Thoracic aorta (tissue), 2 donors: ENCODE measurements at regions not wholly inside any gene's neighbourhood (a gene's known extent, or its start where the extent isn't known, plus 50 kb on each side); places are given as distances from the start of the nearest gene placed in this dataset.
A peak's percentile ranks its signal among the peaks of the same experiment; 100 is the strongest.

Source experiments
- ATAC-seq: fragments of 150-250 bp; one replicate; pipeline ENCODE4 v1.8.0; 2017; ENCODE audit warnings: low read depth; ENCODE audit not compliant: insufficient number of reproducible peaks, low FRiP score
- DNase-seq: peaks from one replicate; pipeline ENCODE4 v3.0.0-alpha.2; 2020; ENCODE audit warnings: low spot score
- H3K27ac ChIP-seq, 2 donors: fragments of 200-600 bp; sonication (generic); 1 replicate in 1 of 2; 2 replicates in 1 of 2; pipeline ENCODE4 v1.5.1; 2016; ENCODE audit warnings: mild to moderate bottlenecking in 2 of 2, moderate library complexity in 2 of 2
- H3K27me3 ChIP-seq: fragments of 200-600 bp; sonication (generic); replicated peaks from 2 replicates; pipeline ENCODE4 v1.6.0; 2016; ENCODE audit warnings: mild to moderate bottlenecking; ENCODE audit not compliant: insufficient read depth
- H3K36me3 ChIP-seq: fragments of 200-600 bp; sonication (generic); one replicate; pipeline ENCODE4 v1.5.1; 2016
- H3K4me1 ChIP-seq, 2 donors: fragments of 200-600 bp; sonication (generic); 1 replicate in 1 of 2; 2 replicates in 1 of 2; pipeline versions ENCODE4 v1.5.1 to v1.6.0; 2016; ENCODE audit warnings: low read depth in 2 of 2, mild to moderate bottlenecking in 1 of 2; ENCODE audit not compliant: control insufficient read depth in 1 of 2
- H3K4me3 ChIP-seq: fragments of 200-600 bp; sonication (generic); 2 replicates; pipeline ENCODE4 v1.5.1; 2016; ENCODE audit warnings: mild to moderate bottlenecking
- H3K9me3 ChIP-seq: fragments of 200-600 bp; sonication (generic); 2 replicates; pipeline ENCODE4 v1.5.1; 2016
- TF ChIP-seq, protein P1 (sequence below): fragments of 200-600 bp; sonication (generic); IDR thresholded peaks from one replicate; pipeline ENCODE4 v1.5.1; 2019; ENCODE audit warnings: antibody characterized with exemption

DNA sequence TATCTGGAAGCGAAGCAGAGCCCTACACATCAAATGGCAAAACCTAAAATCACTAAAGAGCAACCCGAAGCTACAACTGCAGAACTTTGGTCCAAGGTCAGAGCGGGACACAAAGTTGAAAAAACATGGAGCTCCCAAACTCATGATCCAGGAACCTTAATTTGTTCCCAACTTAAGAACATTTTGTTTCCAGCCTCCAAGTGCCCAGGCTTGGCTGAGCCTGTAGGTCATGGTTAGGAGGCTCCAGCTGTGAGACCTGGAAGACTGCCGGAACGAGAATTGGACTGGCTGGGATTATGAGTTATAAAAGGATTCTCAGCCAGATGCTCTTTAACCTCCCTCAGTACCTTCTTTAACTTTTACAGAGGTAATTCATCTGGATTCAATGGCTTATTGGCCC is 349.1 kb upstream of the DDX53 start:
- H3K27me3 ChIP-seq = no peaks in the 10 kb centered on the region
- peak overlapping the region in 1 of 2 donors; percentile 34 for H3K27ac ChIP-seq
- TF ChIP-seq, protein P1, sequence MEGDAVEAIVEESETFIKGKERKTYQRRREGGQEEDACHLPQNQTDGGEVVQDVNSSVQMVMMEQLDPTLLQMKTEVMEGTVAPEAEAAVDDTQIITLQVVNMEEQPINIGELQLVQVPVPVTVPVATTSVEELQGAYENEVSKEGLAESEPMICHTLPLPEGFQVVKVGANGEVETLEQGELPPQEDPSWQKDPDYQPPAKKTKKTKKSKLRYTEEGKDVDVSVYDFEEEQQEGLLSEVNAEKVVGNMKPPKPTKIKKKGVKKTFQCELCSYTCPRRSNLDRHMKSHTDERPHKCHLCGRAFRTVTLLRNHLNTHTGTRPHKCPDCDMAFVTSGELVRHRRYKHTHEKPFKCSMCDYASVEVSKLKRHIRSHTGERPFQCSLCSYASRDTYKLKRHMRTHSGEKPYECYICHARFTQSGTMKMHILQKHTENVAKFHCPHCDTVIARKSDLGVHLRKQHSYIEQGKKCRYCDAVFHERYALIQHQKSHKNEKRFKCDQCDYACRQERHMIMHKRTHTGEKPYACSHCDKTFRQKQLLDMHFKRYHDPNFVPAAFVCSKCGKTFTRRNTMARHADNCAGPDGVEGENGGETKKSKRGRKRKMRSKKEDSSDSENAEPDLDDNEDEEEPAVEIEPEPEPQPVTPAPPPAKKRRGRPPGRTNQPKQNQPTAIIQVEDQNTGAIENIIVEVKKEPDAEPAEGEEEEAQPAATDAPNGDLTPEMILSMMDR = no peak
- H3K4me3 ChIP-seq = no peak overlapping the region
- no peak for ATAC-seq
- peaks cover 0 to 15% of the 10 kb centered on the region in 2 donors for H3K4me1 ChIP-seq
- no peak for DNase-seq
- no peaks in the 10 kb centered on the region for H3K9me3 ChIP-seq
- H3K36me3 ChIP-seq = no peaks in the 10 kb centered on the region

DNA sequence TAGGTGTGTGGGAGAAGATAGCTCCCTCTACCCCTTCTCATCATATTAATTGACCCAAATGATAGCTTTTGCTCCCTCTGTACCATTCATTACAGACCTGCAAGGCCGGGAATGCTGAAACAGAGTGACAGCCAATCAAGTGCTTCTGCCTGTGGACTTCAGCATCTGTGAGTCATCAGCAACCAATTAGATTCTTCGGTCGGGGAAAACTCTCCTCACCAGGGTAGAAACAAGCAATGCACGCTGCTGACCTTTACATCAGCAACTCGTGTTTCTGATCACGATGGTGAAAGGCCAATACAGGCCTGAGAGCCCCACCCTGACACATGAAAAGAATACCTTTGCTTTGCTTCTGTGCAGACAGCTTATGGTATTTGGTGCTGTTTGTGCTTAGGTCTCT is 347.2 kb upstream of the DDX53 start:
- DNase-seq (no peak), ATAC-seq (no peak)
- Histone ChIP-seq H3K27me3 (no peaks in the 10 kb centered on the region), H3K4me1 (peaks cover 0 to 15% of the 10 kb centered on the region in 2 donors), H3K36me3 (no peaks in the 10 kb centered on the region), H3K27ac (no peak overlapping the region), H3K4me3 (no peak overlapping the region), H3K9me3 (no peaks in the 10 kb centered on the region)
- TF ChIP-seq, protein P1 = no peak

DNA sequence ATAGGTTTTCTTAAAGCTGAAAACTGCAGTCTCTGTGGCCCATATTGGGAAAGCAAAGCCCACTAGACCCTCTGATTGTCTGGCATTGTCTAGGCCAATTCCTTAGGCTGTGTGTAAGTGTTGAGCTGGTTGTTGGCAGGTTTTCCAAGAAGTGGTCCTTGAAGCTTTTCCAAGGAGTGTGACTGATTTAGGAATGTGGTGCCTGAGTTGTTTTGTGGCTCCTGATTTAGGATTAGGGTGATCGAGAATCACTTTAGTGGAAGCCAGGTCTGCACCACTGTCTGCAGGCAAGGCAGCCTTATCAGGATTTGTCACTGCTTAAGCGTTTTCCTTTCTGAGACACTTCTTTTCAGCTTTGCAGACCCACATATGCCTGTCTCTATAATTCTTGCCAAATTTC is 339.0 kb upstream of the DDX53 start:
- H3K4me3 ChIP-seq = no peak overlapping the region
- H3K36me3 ChIP-seq = no peaks in the 10 kb centered on the region
- TF ChIP-seq, protein P1 = no peak
- ATAC-seq = no peak
- H3K27me3 ChIP-seq = no peaks in the 10 kb centered on the region
- H3K4me1 ChIP-seq = no peaks in the 10 kb centered on the region
- H3K27ac ChIP-seq = no peak overlapping the region
- H3K9me3 ChIP-seq = no peaks in the 10 kb centered on the region
- DNase-seq = no peak

DNA sequence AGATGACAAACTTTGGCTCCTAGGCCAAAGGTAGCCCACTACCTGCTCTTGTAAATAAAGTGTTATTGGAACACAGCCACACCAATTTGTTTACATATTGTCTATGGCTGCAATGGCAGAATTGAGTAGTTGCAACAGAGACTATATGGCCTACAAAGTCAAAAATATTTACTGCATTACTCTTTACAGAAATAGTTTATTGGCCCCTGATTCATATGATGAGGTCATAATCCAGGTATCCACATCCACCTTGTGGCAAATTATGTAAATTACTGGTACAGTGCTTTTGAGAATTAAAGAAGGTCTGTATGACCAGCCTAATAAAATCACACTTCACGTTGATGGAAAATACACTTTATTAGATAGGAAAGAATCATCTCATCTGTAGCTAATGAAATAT is 337.0 kb upstream of the DDX53 start:
- TF ChIP-seq, protein P1 = no peak
- no peaks in the 10 kb centered on the region for H3K9me3 ChIP-seq
- no peak overlapping the region for H3K27ac ChIP-seq
- no peaks in the 10 kb centered on the region for H3K27me3 ChIP-seq
- DNase-seq = no peak
- no peaks in the 10 kb centered on the region for H3K36me3 ChIP-seq
- no peaks in the 10 kb centered on the region for H3K4me1 ChIP-seq
- no peak overlapping the region for H3K4me3 ChIP-seq
- no peak for ATAC-seq

DNA sequence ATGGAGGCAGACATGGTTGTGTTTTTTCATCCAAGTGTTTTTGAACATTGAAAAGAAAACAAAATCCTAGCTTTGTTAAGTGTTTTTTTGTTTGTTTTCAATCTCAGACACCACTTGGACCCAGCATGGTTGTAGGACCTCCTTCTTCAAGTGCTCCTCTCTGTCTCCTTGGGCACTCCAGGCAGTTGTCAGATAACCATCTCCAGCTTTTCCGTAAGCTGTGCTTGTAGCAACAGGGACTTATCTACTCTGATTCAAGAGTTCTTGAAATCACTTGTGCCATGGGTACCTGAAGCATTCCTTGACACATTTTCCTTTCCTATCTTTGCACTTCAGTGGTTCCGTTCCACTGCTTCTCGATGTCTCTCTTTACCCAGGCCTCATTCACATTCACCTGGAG is 334.9 kb upstream of the DDX53 start:
- no peak overlapping the region for H3K27ac ChIP-seq
- TF ChIP-seq, protein P1 = no peak
- no peak overlapping the region for H3K4me3 ChIP-seq
- H3K9me3 ChIP-seq = no peaks in the 10 kb centered on the region
- H3K36me3 ChIP-seq = no peaks in the 10 kb centered on the region
- no peaks in the 10 kb centered on the region for H3K4me1 ChIP-seq
- ATAC-seq = no peak
- DNase-seq = no peak
- no peaks in the 10 kb centered on the region for H3K27me3 ChIP-seq
